HFF-Myc (cell line): ENCODE measurements at regions not wholly inside any gene's neighbourhood (a gene's known extent, or its start where the extent isn't known, plus 50 kb on each side); places are given as distances from the start of the nearest gene placed in this dataset.

Source experiments
- DNase-seq: peaks from one replicate; pipeline ENCODE4 v3.0.0-alpha.2; 2011; ENCODE audit warnings: low read depth; ENCODE audit errors: extremely low read depth
- H3K4me3 ChIP-seq: replicated peaks from 2 replicates; pipeline ENCODE4 v1.5.1; 2011; ENCODE audit warnings: low read depth, mild to moderate bottlenecking, control low read depth, low read length
- CTCF ChIP-seq: IDR thresholded peaks from 2 replicates; pipeline ENCODE4 v1.5.1; 2012; ENCODE audit warnings: mild to moderate bottlenecking, low read depth, low read length, control low read depth; ENCODE audit errors: missing control alignments

- H3K4me3 ChIP-seq, result no peak overlapping the region
- no peak for TF ChIP-seq CTCF
- DNase-seq, result peak; percentile 35
These were observed 80.1 kb upstream of the IFNG-AS1 start for GRCh38 chr12:67909091-67909531.

- TF ChIP-seq CTCF, result no peak
- no peak for DNase-seq
These were observed 79.6 kb upstream of the IFNG-AS1 start for GRCh38 chr12:67909681-67910080.

GRCh38 chr12:67910360-67911274 is 78.6 kb upstream of the IFNG-AS1 start:
- TF ChIP-seq CTCF, result no peak
- H3K4me3 ChIP-seq, result no peak overlapping the region
- DNase-seq, result peak; percentile 79

More at GRCh38 chr12:67909681-67910080, 79.6 kb upstream of the IFNG-AS1 start:
- no peak overlapping the region for H3K4me3 ChIP-seq

GRCh38 chr12:67911275-67911600 is 78.0 kb upstream of the IFNG-AS1 start:
- H3K4me3 ChIP-seq, result no peak overlapping the region
- TF ChIP-seq CTCF, result no peak
- DNase-seq, result no peak

- no peak for TF ChIP-seq CTCF
- no peak for DNase-seq
- no peak overlapping the region for H3K4me3 ChIP-seq
These were observed 77.5 kb upstream of the IFNG-AS1 start for GRCh38 chr12:67911789-67912188.

- no peak overlapping the region for H3K4me3 ChIP-seq
- no peak for TF ChIP-seq CTCF
- no peak for DNase-seq
These were observed 73.9 kb upstream of the IFNG-AS1 start for GRCh38 chr12:67915335-67915851.
